Stomach (tissue), 4 donors: ENCODE measurements at regions not wholly inside any gene's neighbourhood (a gene's known extent, or its start where the extent isn't known, plus 50 kb on each side); places are given as distances from the start of the nearest gene placed in this dataset.

Experiments used
- CTCF ChIP-seq, 7 experiments: fragments of 450-650 bp in 4 of 7; fragments of 200-600 bp in 3 of 7; sonication (generic) in 3 of 7; IDR thresholded peaks; one replicate each; pipeline ENCODE4 v1.5.1; 2016 to 2019; ENCODE audit warnings: antibody characterized with exemption in 7 of 7, control low read depth in 2 of 7, mild to moderate bottlenecking in 1 of 7
- POLR2A ChIP-seq, 4 donors: fragments of 450-650 bp; IDR thresholded peaks; one replicate each; pipeline ENCODE4 v1.6.1; 2016; ENCODE audit warnings: antibody characterized with exemption in 4 of 4, control low read depth in 2 of 4, mild to moderate bottlenecking in 1 of 4, moderate library complexity in 1 of 4
- POLR2AphosphoS5 ChIP-seq, 3 donors: sonication (generic); formaldehyde crosslinking; IDR thresholded peaks; one replicate each; pipeline ENCODE4 v1.6.1; 2016; ENCODE audit warnings: antibody characterized with exemption in 3 of 3

GRCh38 chr3:29083676-29084075 lies 197.2 kb upstream of the RBMS3 start:
- TF ChIP-seq CTCF (IDR thresholded peaks at IDR 0.05), result no peak
- no peak for TF ChIP-seq POLR2A (IDR thresholded peaks at IDR 0.05)
- TF ChIP-seq POLR2AphosphoS5 (IDR thresholded peaks at IDR 0.05), result no peak
